RPMI7951 (cell line): ENCODE measurements at regions not wholly inside any gene's neighbourhood (a gene's known extent, or its start where the extent isn't known, plus 50 kb on each side); places are given as distances from the start of the nearest gene placed in this dataset.
"Not testable (repeated sequence)": the region's sequence is repeated elsewhere in the genome, so short reads cannot be mapped to it uniquely, and the experiment has no call there.

Experiments
- DNase-seq: peaks from one replicate; pipeline ENCODE4 v3.0.0-alpha.2; 2012; ENCODE audit warnings: low read depth

DNA sequence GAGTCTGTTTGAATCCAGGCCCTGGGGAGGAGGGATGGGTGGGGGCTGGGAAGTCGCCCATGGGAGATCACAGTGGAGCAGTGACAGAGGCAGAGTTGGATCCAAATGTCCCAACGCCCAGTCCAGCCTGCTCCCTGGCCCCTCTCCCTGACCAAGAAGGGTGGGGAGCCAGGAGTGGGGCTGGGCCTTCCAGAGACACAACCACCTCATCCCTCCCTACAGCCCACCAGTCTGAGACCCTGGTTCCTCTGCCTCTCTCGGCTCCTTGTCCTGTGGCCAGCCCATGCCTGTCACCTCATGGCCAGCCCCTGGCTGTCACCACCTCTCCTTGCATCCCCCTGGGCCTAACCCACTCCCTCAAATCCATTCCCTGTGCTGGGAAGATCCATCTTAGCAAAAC lies 71.2 kb upstream of the PRR5 start:
- no peak for DNase-seq

DNA sequence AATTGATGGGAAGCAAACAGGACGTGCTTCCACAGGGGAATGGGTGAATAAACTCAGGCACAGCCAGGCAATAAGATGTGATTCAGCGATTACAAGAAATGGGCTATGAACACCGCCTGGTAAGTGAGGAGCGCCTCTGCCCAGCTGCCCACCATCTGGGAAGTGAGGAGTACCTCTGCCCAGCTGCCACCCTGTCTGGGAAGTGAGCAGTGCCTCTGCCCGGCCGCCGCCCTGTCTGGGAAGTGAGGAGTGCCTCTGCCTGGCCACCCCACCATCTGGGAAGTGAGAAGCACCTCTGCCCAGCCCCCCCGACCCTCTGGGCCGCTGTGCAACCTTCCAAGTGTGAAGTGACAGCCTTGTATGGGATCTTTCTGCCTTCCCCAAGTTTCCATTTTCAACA lies 73.2 kb upstream of the PRR5 start:
- no peak for DNase-seq

GRCh38 chr22:44628273-44628672 lies 73.7 kb upstream of the PRR5 start:
- DNase-seq: no peak

GRCh38 chr22:44627521-44628139 lies 74.4 kb upstream of the PRR5 start:
- DNase-seq: no peak

- DNase-seq: peak; percentile 46
These were observed 75.9 kb upstream of the PRR5 start for GRCh38 chr22:44625981-44626687.

- no peak for DNase-seq
These were observed 76.6 kb upstream of the PRR5 start for GRCh38 chr22:44625421-44625760.

DNA sequence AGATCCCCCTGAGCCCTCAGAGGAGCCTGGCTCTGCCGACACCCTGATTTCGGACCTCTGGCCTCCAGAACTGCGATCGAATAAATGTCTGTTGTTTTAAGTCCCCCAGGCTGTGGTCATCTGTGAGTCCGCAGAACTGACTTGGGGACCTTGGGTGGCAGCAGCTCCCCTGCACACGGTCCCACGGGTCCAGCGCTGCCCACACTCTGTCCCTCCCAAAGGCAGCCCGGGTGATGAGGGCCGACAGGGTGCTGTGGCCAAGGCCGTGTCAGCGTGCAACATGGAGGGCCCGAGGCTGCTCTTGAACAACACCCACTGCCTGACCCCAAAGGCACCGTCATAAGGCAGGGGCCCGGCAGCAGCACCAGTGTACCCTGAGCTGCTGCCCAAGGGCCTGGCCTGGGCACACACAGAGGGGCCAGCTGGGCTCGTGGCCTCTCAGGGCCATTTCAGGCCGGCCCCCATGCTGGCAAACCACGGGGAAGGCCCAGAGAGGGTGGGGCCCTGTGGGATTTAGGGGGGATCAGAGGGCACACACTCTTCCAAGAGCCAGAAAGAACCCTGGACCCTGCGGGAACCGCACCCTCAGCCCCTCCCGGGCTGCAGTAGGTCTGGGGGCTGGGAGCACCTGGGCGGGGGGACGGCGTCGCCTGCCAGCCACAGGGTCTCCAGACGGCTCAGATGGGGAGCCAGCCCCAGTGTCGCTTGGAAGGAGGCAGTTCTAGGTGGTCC lies 77.1 kb upstream of the PRR5 start:
- DNase-seq: no peak

- DNase-seq: no peak
These were observed 78.1 kb upstream of the PRR5 start for GRCh38 chr22:44623771-44624510.

- no peak for DNase-seq
These were observed 79.3 kb upstream of the PRR5 start for GRCh38 chr22:44622679-44623078.

GRCh38 chr22:44622147-44622427 lies 79.9 kb upstream of the PRR5 start:
- DNase-seq: no peak

GRCh38 chr22:44621401-44622146 lies 80.4 kb upstream of the PRR5 start:
- DNase-seq: no peak

DNA sequence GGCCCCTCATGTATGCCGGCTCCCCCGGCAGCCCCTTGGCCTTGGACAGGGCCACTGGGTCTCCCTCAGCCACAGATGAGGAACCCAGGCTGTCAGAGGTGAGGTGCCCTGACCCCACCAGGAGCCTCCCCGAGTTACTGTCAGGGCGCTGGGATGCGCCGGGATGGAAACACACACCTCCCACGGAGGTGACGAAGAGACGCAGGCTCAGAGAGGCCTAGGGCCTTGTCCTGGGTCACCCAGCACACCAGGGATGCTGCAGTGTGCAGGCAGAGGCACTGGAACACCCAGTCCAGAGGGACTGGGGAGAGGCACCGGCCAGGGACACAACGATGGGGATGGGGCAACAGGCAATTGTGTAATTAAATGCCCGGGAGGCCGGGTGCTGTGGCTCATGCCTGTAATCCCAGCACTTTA lies 81.2 kb upstream of the PRR5 start:
- no peak for DNase-seq

- DNase-seq: peak; percentile 78
These were observed 81.7 kb upstream of the PRR5 start for GRCh38 chr22:44620129-44620840.

DNA sequence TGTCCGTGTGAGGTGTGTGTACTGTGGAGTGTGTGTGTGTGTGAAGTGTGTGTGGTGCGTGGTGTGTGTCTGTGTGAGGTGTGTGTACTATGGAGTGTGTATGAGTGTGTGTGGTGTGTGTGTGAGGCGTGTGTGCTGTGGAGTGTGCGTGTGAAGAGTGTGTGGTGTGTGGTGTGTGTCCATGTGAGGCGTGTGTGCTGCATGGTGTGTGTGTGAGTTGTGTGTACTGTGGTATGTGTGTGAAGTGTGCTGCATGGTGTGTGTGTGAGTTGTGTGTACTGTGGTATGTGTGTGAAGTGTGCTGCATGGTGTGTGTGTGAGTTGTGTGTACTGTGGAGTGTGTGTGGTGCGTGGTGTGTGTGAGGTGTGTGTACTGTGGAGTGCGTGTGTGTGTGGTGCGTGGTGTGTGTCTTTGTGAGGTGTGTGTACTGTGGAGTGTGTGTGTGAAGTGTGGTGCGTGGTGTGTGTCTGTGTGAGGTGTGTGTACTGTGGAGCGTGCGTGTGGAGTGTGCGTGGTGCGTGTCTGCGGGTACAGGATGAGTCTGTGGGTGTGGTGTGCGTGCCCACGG lies 82.4 kb upstream of the PRR5 start:
- not testable (repeated sequence) for DNase-seq

- not testable (repeated sequence) for DNase-seq
These were observed 83.1 kb upstream of the PRR5 start for GRCh38 chr22:44618910-44619309.

DNA sequence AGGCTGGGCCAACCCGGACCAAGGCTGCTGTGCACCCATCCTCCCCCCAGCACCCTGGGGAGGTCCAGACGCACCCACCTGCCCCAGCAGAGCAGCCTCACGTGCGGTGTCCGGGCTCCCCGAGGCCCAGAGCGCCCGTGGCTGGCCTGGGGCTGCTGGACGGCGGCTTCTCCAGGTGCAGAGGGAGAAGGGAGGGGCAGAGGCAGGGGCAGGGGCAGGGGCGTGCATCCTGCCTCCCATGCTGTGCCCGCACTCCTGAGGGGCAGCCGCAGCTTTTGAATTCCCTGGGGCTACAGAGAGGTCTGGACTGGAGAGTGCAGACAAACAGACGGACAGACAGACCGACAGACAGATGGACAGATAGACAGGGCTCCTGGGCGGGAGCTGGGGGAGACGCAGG lies 83.6 kb upstream of the PRR5 start:
- DNase-seq: no peak

DNA sequence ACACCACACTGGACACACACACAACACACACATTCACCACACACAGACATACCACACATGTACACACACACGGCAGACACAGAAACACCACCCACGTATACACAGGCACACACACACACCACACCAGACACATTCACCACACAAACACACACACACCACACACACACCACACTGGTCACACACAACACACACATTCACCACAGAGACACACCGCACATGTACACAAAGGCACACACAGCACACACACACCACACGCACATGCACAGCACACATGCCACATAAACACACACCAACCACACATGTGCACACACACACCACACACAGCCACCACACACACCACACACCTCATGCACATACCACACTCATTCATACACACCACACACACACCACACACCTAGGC lies 84.2 kb upstream of the PRR5 start:
- no peak for DNase-seq

DNA sequence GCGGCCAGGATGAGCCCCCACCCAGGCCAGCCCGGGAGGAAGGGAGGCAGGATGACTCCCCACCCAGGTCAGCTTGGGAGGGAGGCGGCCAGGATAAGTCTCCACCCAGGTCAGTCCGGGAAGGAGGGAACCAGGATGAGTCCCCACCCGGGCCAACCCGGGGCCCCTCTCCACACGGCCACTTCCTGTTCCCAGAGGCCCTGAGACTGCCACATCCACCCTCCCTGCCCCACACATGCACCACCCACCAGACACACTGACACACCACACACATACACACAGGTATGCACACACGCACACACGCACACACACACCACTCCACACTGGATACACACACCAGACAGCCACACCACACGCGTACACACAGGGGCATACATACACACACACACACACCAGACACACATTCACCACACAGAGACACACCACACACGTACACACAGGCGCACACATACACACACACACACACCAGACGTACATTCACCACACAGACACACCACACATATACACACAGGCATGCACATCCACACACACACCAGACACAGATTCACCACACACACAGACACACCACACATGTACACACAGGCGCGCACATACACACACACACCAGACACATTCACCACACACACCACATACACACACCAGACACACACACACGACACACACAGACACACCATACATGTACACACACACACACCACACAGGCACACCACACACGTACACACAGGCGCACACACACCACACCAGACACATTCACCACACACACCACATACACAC lies 84.9 kb upstream of the PRR5 start:
- DNase-seq: no peak

GRCh38 chr22:44616461-44616860 lies 85.5 kb upstream of the PRR5 start:
- no peak for DNase-seq

DNA sequence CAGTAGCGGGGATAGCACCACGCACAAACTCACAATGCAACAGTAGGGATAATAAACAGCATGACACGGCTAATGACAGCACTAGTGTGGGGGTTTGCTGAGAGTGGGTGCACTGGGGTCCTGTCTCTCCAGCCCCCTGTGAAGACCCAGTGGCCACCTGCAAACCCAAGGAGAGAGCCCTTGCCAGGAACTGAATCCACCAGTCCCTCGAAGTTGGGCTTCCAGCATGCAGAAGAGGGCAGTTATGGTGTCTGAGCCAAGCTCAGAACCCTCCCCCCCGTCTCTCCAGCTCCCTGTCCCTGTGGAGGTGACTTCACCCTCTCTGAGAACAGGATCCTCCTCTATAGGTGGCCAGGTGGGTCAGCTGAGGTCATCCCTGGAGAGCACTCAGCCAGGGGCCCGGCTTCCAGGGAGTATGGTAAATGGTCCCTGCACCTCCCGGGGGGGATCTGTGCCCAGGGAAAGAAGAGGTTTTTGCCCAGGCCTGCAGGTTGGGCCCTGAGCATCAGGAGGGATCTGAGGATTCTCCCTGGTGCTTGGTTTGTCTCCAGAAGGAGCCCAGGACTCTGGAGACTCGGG lies 86.3 kb upstream of the PRR5 start:
- no peak for DNase-seq
